GM12878 (cell line): ENCODE measurements at regions not wholly inside any gene's neighbourhood (a gene's known extent, or its start where the extent isn't known, plus 50 kb on each side); places are given as distances from the start of the nearest gene placed in this dataset.

Experiments used
- ATAC-seq: fragments of 200-7000 bp; cut with Tn5 transposase; 3 replicates; pipeline ENCODE4 v1.9.1; 2020; ENCODE audit warnings: mild to moderate bottlenecking, moderate library complexity
- BruUV-seq: library from RNA; stranded (reverse); fragments of 400-500 nt; replicated peaks from 2 replicates; lab custom pipeline; 2021; lab: Mats Ljungman, UMichigan
- CTCF ChIA-PET: fragments of 300-600 bp; sonication (Branson Sonifier 250); formaldehyde crosslinking; extraction: SDS; loops from one replicate; lab custom pipeline; 2021; ENCODE audit warnings: inconsistent platforms; lab: Yijun Ruan, JAX
- POLR2A ChIA-PET: fragments of 350-600 bp; formaldehyde crosslinking; extraction: SDS; loops from one replicate; lab custom pipeline; 2021; ENCODE audit warnings: inconsistent platforms; lab: Charles Lee
- RAD21 ChIA-PET: fragments of 300-600 bp; sonication (Branson Sonifier 250); formaldehyde crosslinking; loops from one replicate; lab custom pipeline; 2023; ENCODE audit warnings: antibody characterized with exemption; ENCODE audit not compliant: unreplicated experiment; lab: Charles Lee
- SMC1A ChIA-PET: fragments of 300-600 bp; sonication (Branson Sonifier 250); formaldehyde crosslinking; loops from one replicate; lab custom pipeline; 2023; ENCODE audit not compliant: unreplicated experiment, uncharacterized antibody; lab: Charles Lee
- DNase-seq: peaks from one replicate; pipeline ENCODE4 v3.0.0-alpha.2; 2011; ENCODE audit warnings: low read depth, low spot score
- FAIRE-seq: peaks from 3 replicates; lab custom pipeline; 2011; peaks lifted over from hg19 to GRCh38; lab: Jason Lieb, UNC
- H2AFZ ChIP-seq: 2 replicates; pipeline ENCODE4 v1.6.0; 2011; ENCODE audit warnings: low read depth, low read length, control low read depth; ENCODE audit not compliant: control insufficient read depth
- H3K27ac ChIP-seq: 2 replicates; pipeline ENCODE4 v1.5.1; 2011; ENCODE audit warnings: control low read depth; ENCODE audit not compliant: control insufficient read depth, insufficient read depth
- H3K27me3 ChIP-seq, 2 experiments: replicated peaks in 1 of 2; 2 replicates each; pipeline versions ENCODE4 v1.6.0 to v1.6.1; 2011; ENCODE audit warnings: low read length in 1 of 2; ENCODE audit not compliant: control insufficient read depth in 2 of 2, insufficient read depth in 2 of 2
- H3K36me3 ChIP-seq, 2 experiments: 2 replicates each; pipeline ENCODE4 v1.5.1; 2011; ENCODE audit warnings: low read length in 1 of 2; ENCODE audit not compliant: control insufficient read depth in 2 of 2, insufficient read depth in 2 of 2
- H3K4me1 ChIP-seq: 2 replicates; pipeline ENCODE4 v1.6.1; 2011; ENCODE audit warnings: mild to moderate bottlenecking, low read length, moderate library complexity, mixed read lengths; ENCODE audit not compliant: control insufficient read depth, insufficient read depth
- H3K4me2 ChIP-seq: 2 replicates; pipeline ENCODE4 v1.6.0; 2011; ENCODE audit warnings: control low read depth; ENCODE audit not compliant: control insufficient read depth, insufficient read depth
- H3K4me3 ChIP-seq: fragments of 200-600 bp; sonication (generic); 2 replicates; pipeline ENCODE4 v1.5.1; 2016
- H3K79me2 ChIP-seq: 2 replicates; pipeline ENCODE4 v1.6.0; 2011; ENCODE audit warnings: low read length; ENCODE audit not compliant: control insufficient read depth, insufficient read depth
- H3K9ac ChIP-seq: 2 replicates; pipeline ENCODE4 v1.8.0; 2011; ENCODE audit warnings: low read length, control low read depth, mixed read lengths; ENCODE audit not compliant: control insufficient read depth, insufficient read depth
- H3K9me3 ChIP-seq: replicated peaks from 3 replicates; pipeline ENCODE4 v1.5.1; 2011; ENCODE audit warnings: mild to moderate bottlenecking, low read length; ENCODE audit not compliant: control insufficient read depth, insufficient read depth
- H4K20me1 ChIP-seq: 2 replicates; pipeline ENCODE4 v1.6.0; 2011; ENCODE audit not compliant: control insufficient read depth, insufficient read depth
- CBX5 ChIP-seq: sonication (generic); IDR thresholded peaks from 2 replicates; pipeline ENCODE4 v1.6.1; 2016; ENCODE audit warnings: low read depth, moderate library complexity, mild to moderate bottlenecking, inconsistent platforms
- CEBPZ ChIP-seq: fragments of 150-350 bp; IDR thresholded peaks from 2 replicates; pipeline ENCODE4 v1.6.1; 2016; ENCODE audit warnings: low read depth, low read length
- CHD1 ChIP-seq: IDR thresholded peaks from 2 replicates; pipeline ENCODE4 v1.6.1; 2012; ENCODE audit warnings: low read depth, low read length, improper control_type of control experiment
- GABPA ChIP-seq: IDR thresholded peaks from 2 replicates; pipeline ENCODE4 v1.6.1; 2014; ENCODE audit warnings: antibody characterized with exemption, low read depth, mild to moderate bottlenecking, inconsistent platforms
- IKZF2 ChIP-seq, 2 experiments: fragments of 450-650 bp; IDR thresholded peaks; 2 replicates each; pipeline ENCODE4 v1.6.1; 2017; ENCODE audit warnings: mild to moderate bottlenecking in 2 of 2, moderate library complexity in 2 of 2
- IRF5 ChIP-seq: fragments of 450-650 bp; IDR thresholded peaks from 2 replicates; pipeline ENCODE4 v1.6.1; 2017; ENCODE audit warnings: borderline replicate concordance
- MAX ChIP-seq: IDR thresholded peaks from 2 replicates; pipeline ENCODE4 v1.6.1; 2012; ENCODE audit warnings: low read depth, low read length, improper control_type of control experiment
- MTA2 ChIP-seq: fragments of 450-650 bp; IDR thresholded peaks from 2 replicates; pipeline ENCODE4 v1.6.1; 2016; ENCODE audit warnings: low read depth, mild to moderate bottlenecking, moderate library complexity
- PKNOX1 ChIP-seq: fragments of 450-650 bp; IDR thresholded peaks from 2 replicates; pipeline ENCODE4 v1.6.1; 2016; ENCODE audit warnings: mild to moderate bottlenecking
- RBBP5 ChIP-seq: fragments of 200-600 bp; sonication (generic); conservative IDR thresholded peaks from 2 replicates; pipeline ENCODE4 v1.6.1; 2016
- RELB ChIP-seq: fragments of 450-650 bp; IDR thresholded peaks from 2 replicates; pipeline ENCODE4 v1.6.1; 2017; ENCODE audit warnings: low read depth, mild to moderate bottlenecking, moderate library complexity
- RFX5 ChIP-seq: IDR thresholded peaks from 2 replicates; pipeline ENCODE4 v1.6.1; 2011; ENCODE audit warnings: low read depth, low read length, improper control_type of control experiment
- SIN3A ChIP-seq: IDR thresholded peaks from 2 replicates; pipeline ENCODE4 v1.6.1; 2012; ENCODE audit warnings: low read depth, low read length, improper control_type of control experiment
- SIX5 ChIP-seq: IDR thresholded peaks from 2 replicates; pipeline ENCODE4 v1.6.1; 2011; ENCODE audit warnings: mild to moderate bottlenecking, low read depth, low read length, moderate library complexity; ENCODE audit not compliant: severe bottlenecking
- SP1 ChIP-seq: IDR thresholded peaks from one replicate; pipeline ENCODE4 v1.6.1; 2011; ENCODE audit warnings: low read depth, low read length
- SUPT20H ChIP-seq: IDR thresholded peaks from 2 replicates; pipeline ENCODE4 v1.6.1; 2011; ENCODE audit warnings: low read depth, mild to moderate bottlenecking, low read length, moderate library complexity, borderline replicate concordance; ENCODE audit not compliant: control insufficient read depth
- TCF7 ChIP-seq: IDR thresholded peaks from 2 replicates; pipeline ENCODE4 v1.6.1; 2014; ENCODE audit warnings: antibody characterized with exemption, borderline replicate concordance
- YBX1 ChIP-seq: fragments of 450-650 bp; IDR thresholded peaks from 2 replicates; pipeline ENCODE4 v1.6.1; 2016; ENCODE audit warnings: antibody characterized with exemption
- YY1 ChIP-seq: IDR thresholded peaks from 2 replicates; pipeline ENCODE4 v1.6.1; 2011; ENCODE audit warnings: low read depth, mild to moderate bottlenecking, low read length
- ZSCAN29 ChIP-seq: fragments of 450-650 bp; IDR thresholded peaks from 2 replicates; pipeline ENCODE4 v1.6.1; 2017; ENCODE audit warnings: mild to moderate bottlenecking, moderate library complexity
- WGBS: methylation state at CpG from one replicate; pipeline ENCODE4 v1.1.6; 2016; ENCODE audit warnings: low lambda C conversion rate; ENCODE audit not compliant: insufficient replicate concordance, insufficient coverage; ENCODE audit errors: missing lambda C conversion rate; 5-methylcytosine and 5-hydroxymethylcytosine counted together
- in situ Hi-C: fragments of 300-500 bp; cut with MboI; formaldehyde crosslinking; loops from 9 replicates; pipeline ENCODE4 v1.14.3; 2018; ENCODE audit warnings: mixed read lengths
- intact Hi-C: fragments of 100-400 bp; cut with micrococcal nuclease; formaldehyde crosslinking; loops from one replicate; pipeline ENCODE4 v1.14.2; 2022; ENCODE audit not compliant: unreplicated experiment

- H3K27ac ChIP-seq = no peak overlapping the region
- H3K4me1 ChIP-seq = no peaks in the 10 kb centered on the region
- WGBS = 93% methylated on average over 1 of the region's 1 CpG
- DNase-seq (no peak), ATAC-seq (no peak), FAIRE-seq (no peak)
- RAD21 ChIA-PET = no interaction called here
- in situ Hi-C loops (no loop called here), intact Hi-C loops (no loop called here)
- SMC1A ChIA-PET = interaction anchor here (1.3 kb wide), 1 partner anchor 9 kb away, joined by 4 read pairs; no protein-coding TSS in a partner anchor
- POLR2A ChIA-PET = no interaction called here
- H3K9me3 ChIP-seq = no peaks in the 10 kb centered on the region
- no peaks in the 10 kb centered on the region for H4K20me1 ChIP-seq
- H3K79me2 ChIP-seq = no peaks in the 10 kb centered on the region
- H3K27me3 ChIP-seq = no peaks in the 10 kb centered on the region
- no peak overlapping the region for H3K4me3 ChIP-seq
- CTCF ChIA-PET = interaction anchor here (0.6 to 1.2 kb wide), 2 partner anchors 17 to 1401 kb away, joined by 3 read pairs; no protein-coding TSS in a partner anchor
- no peak overlapping the region for H3K9ac ChIP-seq
- TF ChIP-seq YY1 (no peak), SIN3A (no peak), TCF7 (no peak), PKNOX1 (no peak), SIX5 (no peak), MAX (no peak), ZSCAN29 (no peak), IRF5 (no peak), RBBP5 (no peak), RELB (no peak), SP1 (no peak), RFX5 (no peak), CHD1 (no peak), CBX5 (no peak), GABPA (no peak), IKZF2 (IDR thresholded peaks at IDR 0.05) (no peak), YBX1 (no peak), CEBPZ (no peak), MTA2 (no peak), SUPT20H (no peak)
- H2AFZ ChIP-seq = no peak overlapping the region
- no peak overlapping the region for H3K4me2 ChIP-seq
- BruUV-seq = no TSS peak
- no peaks in the 10 kb centered on the region for H3K36me3 ChIP-seq
These were observed 125.8 kb upstream of the ZNF804A start for GRCh38 chr2:184472481-184472880.
